CD4-positive, CD25-positive, alpha-beta regulatory T cell (primary cell): ENCODE measurements at regions not wholly inside any gene's neighbourhood (a gene's known extent, or its start where the extent isn't known, plus 50 kb on each side); places are given as distances from the start of the nearest gene placed in this dataset.

Source experiments
- ATAC-seq, 2 donors: fragments of 150-1000 bp; cut with Tn5 transposase; one replicate each; pipeline ENCODE4 v1.10.0; 2021; ENCODE audit warnings: low read depth in 2 of 2, moderate number of reproducible peaks in 2 of 2, moderate library complexity in 1 of 2
- DNase-seq, 3 donors: peaks; one replicate each; pipeline versions ENCODE4 v3.0.0 to v3.0.0-alpha.2; 2012 to 2022; ENCODE audit warnings: mixed read lengths in 1 of 3
- H3K27ac ChIP-seq: one replicate; pipeline ENCODE4 v1.7.0; 2013; ENCODE audit warnings: mild to moderate bottlenecking, low read length; ENCODE audit not compliant: insufficient read depth, poor library complexity, severe bottlenecking
- H3K27me3 ChIP-seq: one replicate; pipeline ENCODE4 v1.7.0; 2013; ENCODE audit warnings: low read length; ENCODE audit not compliant: control insufficient read depth, insufficient read depth
- H3K36me3 ChIP-seq: one replicate; pipeline ENCODE4 v1.7.0; 2013; ENCODE audit warnings: mild to moderate bottlenecking, low read length, moderate library complexity; ENCODE audit not compliant: control insufficient read depth, insufficient read depth
- H3K4me1 ChIP-seq: 2 replicates; pipeline ENCODE4 v1.7.0; 2013; ENCODE audit warnings: mild to moderate bottlenecking, low read length; ENCODE audit not compliant: insufficient read depth, control insufficient read depth, poor library complexity, severe bottlenecking
- H3K4me3 ChIP-seq: one replicate; pipeline ENCODE4 v1.7.0; 2013; ENCODE audit warnings: low read depth, mild to moderate bottlenecking, low read length, moderate library complexity
- H3K9me3 ChIP-seq, 2 experiments: 1 replicate in 1 of 2; 2 replicates in 1 of 2; pipeline ENCODE4 v1.7.0; 2013; ENCODE audit warnings: low read length in 2 of 2, mild to moderate bottlenecking in 1 of 2, moderate library complexity in 1 of 2; ENCODE audit not compliant: control insufficient read depth in 2 of 2
- H3K27ac Mint-ChIP-seq, 3 donors: one replicate each; pipeline ENCODE4 v1.8.0; 2020 to 2022; ENCODE audit warnings: mild to moderate bottlenecking in 3 of 3, mixed read lengths in 3 of 3, moderate library complexity in 2 of 3
- H3K27me3 Mint-ChIP-seq: one replicate; pipeline ENCODE4 v1.8.0; 2022; ENCODE audit warnings: mild to moderate bottlenecking, mixed read lengths
- H3K36me3 Mint-ChIP-seq: one replicate; pipeline ENCODE4 v1.8.0; 2020; ENCODE audit warnings: mixed read lengths
- H3K4me1 Mint-ChIP-seq, 4 donors: one replicate each; pipeline ENCODE4 v1.8.0; 2020 to 2022; ENCODE audit warnings: mixed read lengths in 4 of 4, mild to moderate bottlenecking in 1 of 4
- H3K4me3 Mint-ChIP-seq, 4 donors: one replicate each; pipeline ENCODE4 v1.8.0; 2020 to 2022; ENCODE audit warnings: mild to moderate bottlenecking in 4 of 4, mixed read lengths in 4 of 4, moderate library complexity in 3 of 4
- H3K9me3 Mint-ChIP-seq, 7 donors: one replicate each; pipeline ENCODE4 v1.8.0; 2020 to 2022; ENCODE audit warnings: mixed read lengths in 7 of 7, mild to moderate bottlenecking in 3 of 7, moderate library complexity in 2 of 7

- peaks cover 0 to 2% (median 0%) of the 10 kb centered on the region in 7 donors for H3K9me3 Mint-ChIP-seq
- Histone ChIP-seq H3K4me3 (no peak overlapping the region), H3K9me3 (no peaks in the 10 kb centered on the region), H3K27me3 (peaks cover 4% of the 10 kb centered on the region), H3K4me1 (no peaks in the 10 kb centered on the region), H3K27ac (no peak overlapping the region), H3K36me3 (no peaks in the 10 kb centered on the region)
- H3K36me3 Mint-ChIP-seq, result no peaks in the 10 kb centered on the region
- no peak for ATAC-seq
- H3K27me3 Mint-ChIP-seq, result peaks cover 18% of the 10 kb centered on the region
- peaks cover 0 to 7% (median 0%) of the 10 kb centered on the region in 4 donors for H3K4me1 Mint-ChIP-seq
- no peak for DNase-seq
- H3K27ac Mint-ChIP-seq, result no peak overlapping the region
- no peak overlapping the region for H3K4me3 Mint-ChIP-seq
Observed at GRCh38 chr14:101464310-101464983, 96.8 kb upstream of the DIO3 start.

GRCh38 chr14:101464984-101465794 lies 96.1 kb upstream of the DIO3 start:
- no peak for DNase-seq

GRCh38 chr14:101465795-101466448 lies 95.4 kb upstream of the DIO3 start:
- H3K4me3 ChIP-seq, result no peak overlapping the region
- H3K27ac Mint-ChIP-seq, result no peak overlapping the region
- H3K4me3 Mint-ChIP-seq, result no peak overlapping the region
- H3K9me3 Mint-ChIP-seq, result no peaks in the 10 kb centered on the region
- no peaks in the 10 kb centered on the region for H3K36me3 Mint-ChIP-seq
- no peak overlapping the region for H3K27ac ChIP-seq
- peaks cover 14% of the 10 kb centered on the region for H3K27me3 Mint-ChIP-seq
- H3K27me3 ChIP-seq, result no peaks in the 10 kb centered on the region
- DNase-seq, result no peak
- H3K9me3 ChIP-seq, result no peaks in the 10 kb centered on the region
- no peaks in the 10 kb centered on the region for H3K4me1 ChIP-seq
- no peaks in the 10 kb centered on the region for H3K36me3 ChIP-seq
- no peak for ATAC-seq
- H3K4me1 Mint-ChIP-seq, result peaks cover 0 to 2% (median 0%) of the 10 kb centered on the region in 4 donors

More at GRCh38 chr14:101464984-101465794, 96.1 kb upstream of the DIO3 start:
- Histone ChIP-seq H3K4me1 (no peaks in the 10 kb centered on the region), H3K27ac (no peak overlapping the region), H3K4me3 (no peak overlapping the region), H3K27me3 (peaks cover 4% of the 10 kb centered on the region), H3K9me3 (no peaks in the 10 kb centered on the region), H3K36me3 (no peaks in the 10 kb centered on the region)
- Mint-ChIP-seq H3K4me3 (no peak overlapping the region), H3K9me3 (peaks cover 0 to 2% (median 0%) of the 10 kb centered on the region in 7 donors), H3K4me1 (peaks cover 0 to 4% (median 0%) of the 10 kb centered on the region in 4 donors), H3K27me3 (peaks cover 16% of the 10 kb centered on the region), H3K27ac (no peak overlapping the region), H3K36me3 (no peaks in the 10 kb centered on the region)
- no peak for ATAC-seq

- Histone ChIP-seq H3K9me3 (no peaks in the 10 kb centered on the region), H3K27ac (no peak overlapping the region), H3K27me3 (no peaks in the 10 kb centered on the region), H3K4me3 (no peak overlapping the region), H3K4me1 (no peaks in the 10 kb centered on the region), H3K36me3 (no peaks in the 10 kb centered on the region)
- H3K4me1 Mint-ChIP-seq, result peaks cover 0 to under 1% (median 0%) of the 10 kb centered on the region in 4 donors
- no peaks in the 10 kb centered on the region for H3K9me3 Mint-ChIP-seq
- peaks cover 7% of the 10 kb centered on the region for H3K27me3 Mint-ChIP-seq
- no peak overlapping the region for H3K4me3 Mint-ChIP-seq
- H3K36me3 Mint-ChIP-seq, result no peaks in the 10 kb centered on the region
- no peak for DNase-seq
- no peak overlapping the region for H3K27ac Mint-ChIP-seq
- ATAC-seq, result no peak
Observed at GRCh38 chr14:101466456-101467180, 94.7 kb upstream of the DIO3 start.

- Histone ChIP-seq H3K36me3 (no peaks in the 10 kb centered on the region), H3K4me3 (no peak overlapping the region), H3K4me1 (no peaks in the 10 kb centered on the region), H3K9me3 (no peaks in the 10 kb centered on the region), H3K27me3 (no peaks in the 10 kb centered on the region), H3K27ac (no peak overlapping the region)
- Mint-ChIP-seq H3K4me1 (no peaks in the 10 kb centered on the region), H3K27me3 (peaks cover 4% of the 10 kb centered on the region), H3K9me3 (no peaks in the 10 kb centered on the region), H3K36me3 (no peaks in the 10 kb centered on the region), H3K4me3 (no peak overlapping the region), H3K27ac (no peak overlapping the region)
- ATAC-seq, result no peak
- no peak for DNase-seq
Observed at GRCh38 chr14:101467181-101467926, 93.9 kb upstream of the DIO3 start.

- Mint-ChIP-seq H3K27me3 (peaks cover 4% of the 10 kb centered on the region), H3K4me3 (no peak overlapping the region), H3K36me3 (no peaks in the 10 kb centered on the region), H3K27ac (no peak overlapping the region), H3K4me1 (no peaks in the 10 kb centered on the region), H3K9me3 (no peaks in the 10 kb centered on the region)
- H3K36me3 ChIP-seq, result no peaks in the 10 kb centered on the region
- DNase-seq, result no peak
- H3K4me3 ChIP-seq, result no peak overlapping the region
- no peaks in the 10 kb centered on the region for H3K4me1 ChIP-seq
- no peaks in the 10 kb centered on the region for H3K27me3 ChIP-seq
- H3K27ac ChIP-seq, result no peak overlapping the region
- no peak for ATAC-seq
- no peaks in the 10 kb centered on the region for H3K9me3 ChIP-seq
Observed at GRCh38 chr14:101469382-101470247, 91.7 kb upstream of the DIO3 start.
